Inflammatory macrophage (primary cell): ENCODE measurements at regions not wholly inside any gene's neighbourhood (a gene's known extent, or its start where the extent isn't known, plus 50 kb on each side); places are given as distances from the start of the nearest gene placed in this dataset.

Source experiments
- DNase-seq, 2 donors: peaks; one replicate each; pipeline ENCODE4 v3.0.0-alpha.2; 2020 to 2022

DNA sequence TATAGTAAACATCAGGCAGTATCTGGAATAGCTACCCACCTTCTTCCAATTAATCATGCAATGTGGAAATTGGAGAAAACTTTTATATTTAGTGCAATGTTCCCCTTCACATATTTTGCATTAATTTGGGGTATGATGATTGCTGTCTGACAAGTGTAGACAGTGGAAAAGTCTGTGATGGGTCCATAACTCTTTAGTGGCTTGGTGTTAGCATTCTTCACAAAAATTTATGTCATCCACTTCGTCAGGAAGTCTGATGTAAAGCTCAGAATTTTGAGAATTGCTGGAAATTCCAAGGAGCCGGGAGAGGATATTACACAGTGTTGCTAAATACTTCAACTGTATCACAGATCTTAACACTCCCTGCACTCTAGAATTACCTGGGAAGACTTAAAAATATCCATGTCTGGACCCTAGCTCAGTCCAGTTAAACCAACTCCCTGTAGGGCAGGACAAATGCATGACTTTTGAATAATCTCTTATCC lies 549.7 kb upstream of the PLXNA2 start:
- no peak for DNase-seq

DNA sequence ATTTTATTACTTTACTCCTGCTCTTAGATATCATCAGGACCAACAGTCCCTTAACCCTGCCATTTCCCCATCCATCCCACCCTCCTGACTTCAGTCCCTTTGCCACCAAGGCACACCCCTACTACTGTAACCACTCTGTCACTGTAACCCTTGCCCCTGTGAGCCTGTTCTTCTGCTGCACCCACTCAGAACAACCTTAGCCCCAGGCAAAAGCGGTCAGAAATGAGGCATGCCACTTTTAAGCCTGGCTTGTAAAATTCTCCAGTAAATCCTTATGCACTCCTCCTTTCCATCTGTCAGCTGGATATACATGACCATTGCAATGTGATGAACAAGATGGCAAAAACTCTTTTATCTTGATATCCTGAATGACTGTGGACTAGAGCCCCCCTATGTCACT lies 555.0 kb upstream of the PLXNA2 start:
- no peak for DNase-seq

DNA sequence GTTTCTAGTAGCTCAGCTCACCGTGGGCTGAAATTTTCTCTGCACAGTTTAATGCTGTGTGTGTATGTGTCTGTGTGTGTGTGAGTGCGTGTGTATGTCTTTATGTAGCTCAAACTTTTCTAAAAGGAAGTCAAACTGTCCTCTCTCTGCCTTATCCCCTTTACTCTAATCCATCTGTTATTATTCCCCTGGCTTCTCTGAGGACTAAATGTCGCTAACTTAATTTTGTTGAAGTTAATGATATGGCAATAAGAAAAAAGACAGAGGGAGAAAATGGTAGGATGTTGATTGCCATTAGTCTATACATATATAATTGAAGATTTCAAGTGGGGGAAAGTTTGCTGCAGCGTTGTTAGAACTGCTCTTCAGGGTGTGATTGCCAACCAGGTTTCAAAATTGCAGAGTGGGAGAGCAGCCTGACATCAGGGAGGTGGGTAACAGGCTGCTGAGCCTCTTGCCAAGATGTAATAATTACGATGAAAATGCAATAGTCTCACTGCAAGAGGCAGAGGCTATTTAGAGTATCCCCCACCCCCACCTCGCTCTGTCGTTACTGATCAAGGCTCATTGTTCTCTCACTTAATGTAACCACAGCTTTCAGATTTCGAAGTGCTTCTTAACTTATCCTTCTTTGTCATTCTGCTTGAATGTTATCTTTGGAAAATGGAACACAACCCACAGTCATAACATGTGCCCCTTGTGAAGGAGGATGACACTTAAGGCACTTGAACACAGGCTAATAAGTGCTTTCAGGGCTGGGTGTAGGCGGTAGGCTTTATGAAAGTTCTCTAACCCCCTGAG lies 559.0 kb upstream of the PLXNA2 start:
- DNase-seq, result peak in 1 of 2 donors; percentile 13

DNA sequence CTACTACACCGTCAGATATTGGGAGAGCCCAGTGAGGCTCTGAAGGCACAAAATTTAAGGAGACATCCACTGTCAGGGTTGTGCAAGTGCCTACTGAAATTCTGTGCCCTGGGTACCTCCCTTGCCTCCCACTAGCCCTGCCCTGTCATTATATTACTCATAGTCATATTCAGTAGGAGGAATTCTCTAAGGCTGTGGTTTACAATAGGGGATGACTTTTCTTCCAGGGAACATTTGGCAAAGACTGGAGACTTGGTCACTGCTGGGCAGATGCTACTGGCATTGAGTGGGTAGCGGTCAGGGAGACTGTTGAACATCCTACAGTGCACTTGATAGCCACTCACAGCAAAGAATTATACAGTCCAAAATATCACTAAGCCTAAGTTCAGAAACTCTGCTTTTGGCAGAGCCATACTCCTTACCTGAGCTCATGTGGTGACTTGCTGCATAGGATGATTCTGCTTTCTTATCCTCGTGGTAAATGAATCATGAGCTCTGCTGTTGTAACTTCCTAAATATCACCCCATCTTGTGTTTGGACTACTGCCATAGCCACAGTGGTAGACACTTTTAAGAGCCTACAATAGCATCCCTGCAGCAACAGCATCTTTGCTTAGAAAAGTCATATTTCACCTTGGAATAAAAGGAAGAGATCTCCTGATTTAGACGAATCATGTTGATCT lies 563.4 kb upstream of the PLXNA2 start:
- DNase-seq, result peak; percentile 2 to 58

DNA sequence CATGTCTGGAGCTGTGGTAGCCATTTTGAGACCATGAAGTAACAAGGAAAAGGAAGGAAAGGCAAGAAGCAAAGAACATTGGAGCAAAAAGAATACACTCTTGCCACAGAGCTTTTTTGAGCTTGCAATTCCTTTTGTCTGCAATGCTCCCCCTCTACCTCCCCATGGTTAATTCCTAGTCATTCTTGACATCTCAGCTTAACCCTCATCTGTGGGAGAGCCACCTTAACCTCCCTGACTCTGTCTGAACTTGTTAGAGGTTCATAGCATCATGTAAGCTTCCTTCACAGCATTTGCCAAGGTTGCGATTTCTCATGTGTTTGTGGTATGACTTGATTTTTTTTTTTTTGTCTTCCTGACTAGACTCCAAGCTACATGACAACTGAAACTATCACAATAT lies 564.1 kb upstream of the PLXNA2 start:
- DNase-seq, result no peak

DNA sequence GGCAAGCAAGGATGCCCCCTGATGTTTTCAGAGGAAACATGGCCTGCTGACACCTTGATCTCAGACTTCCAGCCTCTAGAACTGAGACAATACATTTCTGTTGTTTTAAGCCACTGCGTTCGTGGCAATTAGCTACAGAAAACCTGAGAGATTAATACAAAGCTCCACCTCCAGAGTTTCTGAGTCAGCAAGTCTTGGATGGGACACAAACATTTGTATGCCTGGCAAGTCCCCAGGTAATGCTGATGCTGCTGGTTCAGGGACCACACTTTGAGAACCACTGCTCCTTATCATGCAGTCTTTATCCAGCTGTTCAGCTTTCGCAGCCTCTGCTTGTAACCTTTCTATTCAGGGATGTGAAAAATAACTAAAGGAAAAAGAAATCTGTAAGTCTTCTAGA lies 565.7 kb upstream of the PLXNA2 start:
- DNase-seq, result no peak

DNA sequence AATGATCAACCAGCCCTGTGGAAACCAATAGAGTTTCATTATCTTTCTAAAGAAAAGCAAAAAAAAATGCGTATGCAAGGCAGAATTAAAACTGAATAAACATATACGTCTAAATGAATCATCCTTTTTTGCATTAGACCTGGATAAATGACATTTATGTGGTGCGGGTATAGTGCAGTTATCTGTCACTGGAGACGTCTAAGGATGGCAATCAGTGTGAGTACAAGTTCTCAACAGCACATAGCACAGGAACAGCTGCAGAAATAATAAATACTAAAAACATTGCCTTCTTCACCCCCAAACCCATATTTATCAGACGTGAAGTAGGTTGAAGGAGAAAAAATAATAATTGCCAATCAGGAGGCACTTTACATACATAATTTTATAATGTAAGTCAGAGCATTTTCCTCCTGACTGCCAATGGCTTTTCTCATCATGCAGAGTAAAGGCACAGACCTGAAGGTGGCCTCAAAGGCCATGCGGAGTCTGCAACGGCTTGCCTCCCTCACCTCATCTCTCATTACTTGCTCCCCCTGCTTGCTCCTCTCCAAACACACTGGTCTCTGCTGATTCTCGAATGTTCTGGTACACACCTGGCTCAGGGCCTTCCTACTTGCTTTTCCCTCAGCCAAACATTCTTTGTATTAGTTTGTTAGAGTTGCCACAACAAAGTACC lies 574.7 kb upstream of the PLXNA2 start:
- DNase-seq, result no peak

DNA sequence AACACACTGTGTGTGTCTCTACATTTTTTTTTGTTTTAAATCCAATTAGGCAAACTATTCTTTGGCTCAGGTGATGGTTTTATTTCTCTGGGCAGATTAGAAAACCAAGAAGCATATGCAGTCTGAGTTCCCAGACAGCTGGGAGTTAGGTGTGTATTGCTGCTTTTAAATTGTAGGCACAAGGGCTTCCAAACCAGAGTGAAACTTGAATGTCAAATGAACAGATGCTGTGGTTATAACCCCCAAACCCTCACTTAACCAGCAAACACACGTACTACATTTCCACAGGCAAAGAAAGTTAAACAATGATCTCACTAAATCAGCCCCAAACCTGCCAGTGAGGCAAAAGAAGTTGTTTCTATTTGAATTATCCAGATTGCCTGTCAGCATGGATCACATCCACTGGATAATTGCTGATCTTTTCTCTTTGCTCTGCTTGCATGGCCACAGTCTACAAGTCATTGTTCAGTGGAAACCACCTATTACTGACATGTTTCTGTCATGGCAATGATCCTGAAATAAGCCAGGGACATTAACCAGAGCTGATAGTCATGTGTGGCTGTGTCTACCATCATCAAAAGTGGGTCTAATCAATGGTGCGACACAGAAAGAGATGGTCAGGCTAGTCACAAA lies 576.5 kb upstream of the PLXNA2 start:
- no peak for DNase-seq

DNA sequence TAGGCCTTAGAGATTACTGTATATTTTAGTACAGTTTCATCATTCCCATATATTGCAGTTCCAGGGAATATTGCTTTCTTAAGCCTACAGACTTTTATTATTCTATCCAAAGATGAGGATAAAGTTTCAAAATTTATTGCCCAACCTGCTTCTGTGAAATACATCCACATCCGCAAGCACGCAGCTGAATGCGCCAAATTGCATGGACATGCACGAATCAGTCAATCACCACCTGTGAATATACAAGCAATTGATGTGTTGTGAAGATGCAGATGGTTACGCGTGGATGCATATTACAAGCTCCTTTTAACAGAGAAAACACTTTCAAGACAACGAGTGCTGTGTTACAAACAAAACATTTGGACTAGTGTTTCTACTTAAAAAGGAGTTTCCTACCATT lies 577.8 kb upstream of the PLXNA2 start:
- no peak for DNase-seq

DNA sequence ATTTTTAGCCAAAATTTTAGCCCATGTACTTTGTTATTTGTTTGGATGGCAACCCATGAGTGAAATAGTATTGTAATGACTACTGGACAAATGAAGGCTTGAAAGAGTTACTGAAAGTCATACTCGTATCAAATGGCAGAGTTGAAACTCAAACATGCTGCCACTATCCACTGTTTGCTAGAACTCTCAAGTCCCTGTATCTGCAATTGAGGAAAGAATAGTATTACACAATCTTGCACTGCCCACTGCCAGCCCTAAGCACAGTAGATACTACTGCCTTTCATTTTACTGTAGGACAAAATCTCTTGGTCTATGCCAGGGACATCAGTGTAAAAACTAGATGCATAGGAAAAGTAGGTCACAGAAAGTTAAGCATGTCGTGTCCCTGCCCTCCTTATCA lies 581.1 kb upstream of the PLXNA2 start:
- no peak for DNase-seq

DNA sequence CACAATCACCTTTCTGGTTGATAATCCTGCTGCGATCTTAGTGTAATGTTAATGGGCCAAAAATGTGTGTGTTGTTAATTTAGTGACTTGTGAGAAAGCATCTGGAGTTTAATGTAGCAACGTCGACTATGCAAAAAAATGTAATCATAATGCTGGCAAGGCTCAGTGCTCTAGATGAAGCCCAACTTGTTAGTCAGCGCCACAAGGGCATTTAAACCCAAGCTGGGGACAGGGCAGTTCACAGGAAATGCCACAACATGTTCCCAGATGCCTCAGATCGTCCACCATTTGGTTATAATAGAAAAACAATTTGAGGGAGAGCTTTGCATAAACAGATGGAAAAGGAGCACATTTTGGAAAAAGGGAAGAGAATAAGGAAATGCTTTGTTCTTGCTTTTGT lies 585.4 kb upstream of the PLXNA2 start:
- DNase-seq, result no peak

DNA sequence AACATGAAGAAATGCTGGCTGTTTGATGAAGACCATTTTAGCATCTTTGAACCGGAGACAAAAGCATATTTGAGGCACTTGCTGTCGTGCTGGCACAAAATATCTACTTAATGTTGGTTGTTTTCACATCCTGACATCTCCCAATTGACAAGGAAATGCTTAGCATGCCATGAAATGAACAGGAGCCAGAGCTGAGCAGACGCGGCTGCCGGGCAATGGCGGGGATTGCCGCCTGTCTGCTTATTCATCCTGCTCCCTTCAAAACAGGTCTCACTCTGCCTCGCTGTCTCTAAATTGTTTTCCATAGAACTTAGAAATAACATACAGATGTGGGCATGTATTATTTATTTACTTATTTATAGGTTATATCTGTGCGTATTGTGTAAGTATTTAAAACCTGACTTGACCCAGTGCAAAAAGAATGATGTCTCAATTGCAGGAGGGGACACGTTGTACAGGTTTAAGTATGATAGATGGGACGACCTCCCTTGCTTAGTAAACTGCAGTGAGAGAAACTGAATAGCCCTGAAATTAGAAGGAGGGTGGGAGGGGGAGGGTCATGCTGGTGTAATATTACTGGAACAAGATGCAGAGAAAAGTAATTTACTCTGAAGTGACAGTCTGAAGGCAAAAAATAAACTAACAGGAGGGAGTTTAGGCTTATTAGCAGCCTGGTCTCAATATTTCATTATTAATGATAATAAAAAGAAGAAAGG lies 590.4 kb upstream of the PLXNA2 start:
- no peak for DNase-seq

DNA sequence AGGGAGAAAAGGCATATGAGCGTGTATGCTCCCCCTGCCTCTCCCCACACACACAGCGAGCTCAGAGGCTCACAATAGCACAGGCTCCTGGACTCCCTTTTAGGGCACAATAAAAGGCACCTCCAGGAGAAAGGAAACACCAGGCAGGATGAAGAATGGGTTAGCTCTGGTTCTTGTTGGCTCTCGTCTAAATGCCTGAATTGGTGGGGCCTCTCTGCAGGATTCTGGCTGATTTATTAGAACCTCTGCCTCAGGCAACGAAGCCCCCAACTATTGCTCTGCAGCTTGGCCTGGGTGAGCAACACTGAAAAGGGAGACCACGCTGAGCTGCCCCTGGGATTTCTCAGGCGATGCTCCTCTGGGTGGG lies 590.9 kb upstream of the PLXNA2 start:
- no peak for DNase-seq

DNA sequence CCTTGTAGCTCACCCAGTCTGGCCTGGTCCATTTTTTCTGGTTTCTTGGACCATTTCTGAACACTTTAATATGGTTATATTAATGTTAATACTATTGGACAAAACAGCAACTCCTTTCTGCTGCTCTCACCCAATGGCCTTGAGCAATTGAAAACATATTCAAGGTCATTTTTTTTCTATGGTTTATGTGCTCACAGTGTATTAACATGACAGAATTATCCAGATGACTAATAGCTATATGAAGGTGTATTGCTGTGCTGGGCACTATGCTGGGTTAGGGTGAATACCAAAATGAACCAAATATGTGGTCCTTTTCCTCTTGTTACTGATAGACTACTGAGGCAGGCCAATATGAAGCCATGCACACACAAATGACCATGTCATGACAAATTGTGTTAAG lies 591.6 kb upstream of the PLXNA2 start:
- DNase-seq, result no peak

DNA sequence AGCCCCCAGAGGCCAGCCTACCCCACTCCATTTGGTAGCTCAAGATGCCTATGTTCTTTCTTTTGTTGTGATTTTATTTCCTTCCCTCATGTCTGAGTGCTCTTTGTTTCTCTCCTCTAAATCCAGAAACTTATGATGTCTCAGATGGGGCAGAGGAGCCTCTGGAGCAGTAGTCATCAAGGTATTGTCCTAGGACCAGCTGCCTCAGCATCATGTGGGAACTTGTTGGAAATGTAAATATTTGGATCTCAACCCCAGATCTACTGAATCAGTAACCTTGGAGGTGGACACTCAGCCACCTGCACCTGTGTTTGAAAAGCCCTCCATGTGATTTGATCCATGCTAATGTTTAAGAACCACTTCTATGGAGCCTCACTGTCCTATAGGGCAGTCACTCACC lies 593.1 kb upstream of the PLXNA2 start:
- DNase-seq, result no peak

DNA sequence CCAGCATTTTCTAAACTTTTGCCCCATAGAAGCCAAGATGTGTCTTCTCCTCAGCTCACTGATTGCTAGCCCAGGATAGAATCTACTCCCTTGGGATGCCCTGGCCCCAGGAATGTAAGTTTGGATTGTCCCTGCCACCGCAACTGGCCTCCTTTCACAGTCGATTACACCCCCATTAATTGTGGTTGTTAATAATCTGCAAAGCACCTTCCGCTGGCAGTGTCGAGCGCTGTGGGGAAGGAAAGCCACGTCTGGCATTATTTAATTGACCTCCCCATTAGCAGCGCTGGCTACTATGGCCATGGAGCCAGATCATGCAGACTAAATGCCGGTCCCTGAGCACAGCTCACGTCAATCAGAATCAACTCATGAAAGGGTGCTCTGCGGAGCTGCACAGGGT lies 597.3 kb upstream of the PLXNA2 start:
- DNase-seq, result no peak

DNA sequence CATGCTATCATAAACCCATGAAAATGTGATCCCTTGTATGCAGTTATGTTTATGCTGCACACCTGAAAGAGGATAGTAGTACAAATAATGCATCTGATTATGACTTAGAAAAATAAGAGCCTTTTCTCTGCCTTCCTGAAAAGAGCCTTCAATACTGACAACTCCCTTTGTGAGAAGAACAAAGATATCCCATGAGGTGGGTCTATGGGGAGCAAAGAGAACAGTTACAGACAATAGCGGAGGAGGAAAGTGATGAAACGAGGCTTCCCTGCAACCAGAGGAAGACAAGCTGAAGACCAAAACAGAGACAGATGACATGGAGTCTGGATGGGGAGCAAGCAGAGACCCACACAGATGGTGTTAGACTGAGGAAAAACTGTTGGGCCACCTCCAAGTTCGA lies 598.3 kb upstream of the PLXNA2 start:
- DNase-seq, result no peak

DNA sequence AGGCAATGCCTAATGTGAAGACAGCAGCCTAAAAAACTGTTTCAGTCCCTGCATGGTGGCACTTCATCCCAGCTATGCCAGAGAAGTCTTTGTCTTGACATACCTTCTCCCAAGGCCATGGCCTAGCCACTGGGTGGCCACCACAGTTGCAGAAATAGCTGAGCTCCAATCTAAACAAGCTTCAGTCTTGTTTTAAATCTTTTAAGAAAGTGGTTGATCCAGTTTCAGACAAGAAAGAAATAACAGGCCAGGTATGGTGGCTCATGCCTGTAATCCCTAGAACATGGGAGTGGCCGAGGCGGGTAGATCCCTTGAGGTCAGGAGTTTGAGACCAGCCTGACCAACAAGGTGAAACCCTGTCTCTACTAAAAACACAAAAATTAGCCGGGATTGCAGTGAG lies 600.0 kb upstream of the PLXNA2 start:
- DNase-seq, result no peak

DNA sequence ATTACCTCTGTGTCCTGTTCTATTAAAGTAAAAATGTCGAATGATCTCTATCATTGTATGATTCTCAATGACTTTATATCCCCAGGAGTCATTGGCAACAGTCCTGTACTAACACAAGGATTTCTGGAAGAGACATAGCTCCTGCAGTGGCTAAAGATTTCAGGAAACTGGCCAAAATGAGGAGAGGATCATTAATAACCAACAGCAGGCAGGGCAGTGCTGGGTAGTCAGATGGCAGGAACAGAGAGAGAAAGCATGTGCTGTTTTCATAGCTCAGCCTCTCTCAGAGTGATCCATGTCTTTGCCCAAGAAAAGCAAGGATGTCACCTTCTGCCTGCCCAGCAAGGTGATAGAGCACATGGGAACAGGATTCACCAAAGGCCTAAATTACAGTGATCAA lies 604.7 kb upstream of the PLXNA2 start:
- no peak for DNase-seq

DNA sequence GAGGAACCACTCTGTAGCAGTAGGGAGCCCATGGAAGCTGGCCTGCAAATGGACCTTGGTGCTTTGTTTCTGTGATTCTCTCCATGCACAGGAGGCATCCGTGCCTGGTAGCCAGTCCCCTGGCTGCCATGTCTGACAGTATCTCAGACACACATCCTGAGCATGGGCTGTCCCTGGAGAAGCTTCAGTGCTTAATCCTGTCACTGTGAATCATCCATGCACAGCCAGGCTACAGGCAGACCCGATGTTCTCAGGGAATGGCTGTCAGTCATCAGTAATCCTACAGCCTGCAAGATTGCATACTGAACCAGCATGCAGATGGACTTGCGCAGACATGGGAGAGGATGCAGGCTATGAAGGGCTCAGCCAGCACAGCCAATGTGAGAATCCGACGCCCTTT lies 606.3 kb upstream of the PLXNA2 start:
- no peak for DNase-seq

DNA sequence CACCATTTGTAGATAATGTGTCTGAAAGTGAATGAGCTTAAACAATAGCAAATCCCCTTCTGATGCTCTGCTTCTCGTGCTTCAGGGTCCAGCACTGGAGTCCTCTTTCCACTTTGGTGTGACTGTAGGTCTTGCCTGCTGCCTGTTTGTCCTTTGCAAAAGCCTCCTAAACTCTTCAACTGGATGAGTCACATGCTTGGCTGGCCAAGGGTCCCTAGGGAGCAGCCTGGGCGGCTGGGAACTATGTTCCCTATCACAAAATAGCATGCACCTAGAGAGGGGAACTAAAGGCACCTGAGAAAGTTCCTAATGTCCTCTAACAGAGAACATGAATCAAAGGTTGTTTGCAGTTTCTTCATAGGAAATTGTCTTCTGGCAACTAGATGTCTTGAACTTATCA lies 607.2 kb upstream of the PLXNA2 start:
- no peak for DNase-seq

DNA sequence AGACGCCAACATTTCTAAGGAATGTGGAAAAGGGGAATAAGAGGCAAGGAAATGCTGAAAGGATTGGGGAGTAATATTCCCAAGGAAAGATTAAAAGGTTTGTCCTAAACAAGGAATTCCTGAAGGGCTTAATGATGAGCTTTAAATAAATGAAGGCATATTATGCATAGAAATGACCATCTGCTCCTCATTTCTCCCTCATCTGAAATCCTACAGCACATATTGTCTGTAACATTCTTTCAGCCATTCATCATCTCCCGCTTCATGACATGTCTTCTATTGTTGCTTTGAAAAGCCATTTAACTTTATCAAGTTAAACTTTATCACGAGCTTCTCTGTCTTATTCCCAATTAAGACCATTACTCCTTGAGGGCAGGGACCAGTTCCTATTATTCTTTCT lies 608.7 kb upstream of the PLXNA2 start:
- no peak for DNase-seq

DNA sequence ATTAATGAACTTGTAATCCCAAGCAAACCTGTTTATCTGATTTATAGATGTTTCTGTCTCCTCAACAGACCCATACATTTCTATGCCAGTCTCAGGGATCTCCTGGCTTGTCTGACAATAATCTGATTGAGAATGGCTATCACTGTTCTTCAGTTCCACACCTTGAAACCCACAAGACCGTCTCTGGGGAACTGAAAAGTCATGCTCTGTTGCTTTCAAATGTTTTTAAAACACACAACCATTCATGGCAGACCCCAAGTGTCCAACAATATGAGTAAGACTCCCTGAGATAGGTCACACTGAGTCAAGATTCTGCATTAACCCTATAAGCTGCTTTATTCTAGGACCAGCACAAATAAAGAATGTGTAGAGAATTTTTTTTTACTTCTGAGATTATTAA lies 611.2 kb upstream of the PLXNA2 start:
- no peak for DNase-seq
